AG09319 (cell line): ENCODE measurements at regions not wholly inside any gene's neighbourhood (a gene's known extent, or its start where the extent isn't known, plus 50 kb on each side); places are given as distances from the start of the nearest gene placed in this dataset.
A peak's percentile ranks its signal among the peaks of the same experiment; 100 is the strongest.

Experiments used
- DNase-seq: peaks from one replicate; pipeline ENCODE4 v3.0.0-alpha.2; 2010; ENCODE audit warnings: low read depth; ENCODE audit errors: extremely low read depth
- CTCF ChIP-seq: IDR thresholded peaks from 2 replicates; pipeline ENCODE4 v1.5.1; 2011; ENCODE audit warnings: low read depth, mild to moderate bottlenecking, inconsistent platforms, low read length, moderate library complexity

- no peak for TF ChIP-seq CTCF
- no peak for DNase-seq
Observed at GRCh38 chr10:31656851-31657433, 271.7 kb downstream of the ARHGAP12 start.

GRCh38 chr10:31652038-31652437, 276.6 kb downstream of the ARHGAP12 start:
- no peak for TF ChIP-seq CTCF
- no peak for DNase-seq

- TF ChIP-seq CTCF, result no peak
- peak; percentile 54 for DNase-seq
Observed at GRCh38 chr10:31650010-31650409, 278.6 kb downstream of the ARHGAP12 start.

- TF ChIP-seq CTCF, result no peak
- no peak for DNase-seq
Observed at GRCh38 chr10:31648966-31649365, 279.7 kb downstream of the ARHGAP12 start.

- DNase-seq, result no peak
- no peak for TF ChIP-seq CTCF
Observed at GRCh38 chr10:31647861-31648260, 280.8 kb downstream of the ARHGAP12 start.

- no peak for TF ChIP-seq CTCF
- no peak for DNase-seq
Observed at GRCh38 chr10:31646519-31646918, 282.1 kb downstream of the ARHGAP12 start.

GRCh38 chr10:31645786-31646185, 282.8 kb downstream of the ARHGAP12 start:
- no peak for DNase-seq
- TF ChIP-seq CTCF, result no peak
